Mesodermal cell (in vitro differentiated cells): ENCODE measurements at regions not wholly inside any gene's neighbourhood (a gene's known extent, or its start where the extent isn't known, plus 50 kb on each side); places are given as distances from the start of the nearest gene placed in this dataset.

Experiments
- H3K27ac ChIP-seq: 2 replicates; pipeline ENCODE4 v1.7.0; 2013; ENCODE audit warnings: mild to moderate bottlenecking, low read depth, low read length, moderate library complexity; ENCODE audit not compliant: severe bottlenecking
- H3K36me3 ChIP-seq: 2 replicates; pipeline ENCODE4 v1.7.1; 2013; ENCODE audit warnings: mild to moderate bottlenecking, low read length, moderate library complexity; ENCODE audit not compliant: control insufficient read depth, insufficient read depth
- H3K4me1 ChIP-seq: one replicate; pipeline ENCODE4 v1.7.1; 2013; ENCODE audit warnings: mild to moderate bottlenecking, low read length; ENCODE audit not compliant: insufficient read depth, control insufficient read depth, poor library complexity, severe bottlenecking
- H3K4me3 ChIP-seq: 2 replicates; pipeline ENCODE4 v1.7.0; 2013; ENCODE audit warnings: low read length, control low read depth, mild to moderate bottlenecking; ENCODE audit not compliant: insufficient read depth, poor library complexity, severe bottlenecking; ENCODE audit errors: extremely low read depth
- H3K9me3 ChIP-seq: 2 replicates; pipeline ENCODE4 v1.7.1; 2013; ENCODE audit warnings: mild to moderate bottlenecking, low read length, moderate library complexity; ENCODE audit not compliant: control insufficient read depth
- WGBS, 2 experiments: methylation state at CpG; one replicate each; pipeline ENCODE4 v1.1.5; 2013; ENCODE audit warnings: missing lambda C conversion rate in 2 of 2; ENCODE audit not compliant: insufficient coverage in 2 of 2; 5-methylcytosine and 5-hydroxymethylcytosine counted together

- H3K4me3 ChIP-seq: no peak overlapping the region
- no peaks in the 10 kb centered on the region for H3K9me3 ChIP-seq
- WGBS, 2 experiments: 83 to 100% methylated on average over 1 to 2 of the region's 3 CpGs
- H3K36me3 ChIP-seq: no peaks in the 10 kb centered on the region
- peaks cover 4% of the 10 kb centered on the region for H3K4me1 ChIP-seq
- H3K27ac ChIP-seq: no peak overlapping the region
These were observed 56.0 kb downstream of the BOD1L2 start for GRCh38 chr18:57202881-57203280.

- no peak overlapping the region for H3K27ac ChIP-seq
- WGBS, 2 experiments: 100% methylated on average over 1 to 2 of the region's 4 CpGs
- H3K9me3 ChIP-seq: no peaks in the 10 kb centered on the region
- H3K36me3 ChIP-seq: no peaks in the 10 kb centered on the region
- H3K4me1 ChIP-seq: peaks cover 22% of the 10 kb centered on the region
- no peak overlapping the region for H3K4me3 ChIP-seq
These were observed 58.8 kb downstream of the BOD1L2 start for GRCh38 chr18:57205641-57206040.

DNA sequence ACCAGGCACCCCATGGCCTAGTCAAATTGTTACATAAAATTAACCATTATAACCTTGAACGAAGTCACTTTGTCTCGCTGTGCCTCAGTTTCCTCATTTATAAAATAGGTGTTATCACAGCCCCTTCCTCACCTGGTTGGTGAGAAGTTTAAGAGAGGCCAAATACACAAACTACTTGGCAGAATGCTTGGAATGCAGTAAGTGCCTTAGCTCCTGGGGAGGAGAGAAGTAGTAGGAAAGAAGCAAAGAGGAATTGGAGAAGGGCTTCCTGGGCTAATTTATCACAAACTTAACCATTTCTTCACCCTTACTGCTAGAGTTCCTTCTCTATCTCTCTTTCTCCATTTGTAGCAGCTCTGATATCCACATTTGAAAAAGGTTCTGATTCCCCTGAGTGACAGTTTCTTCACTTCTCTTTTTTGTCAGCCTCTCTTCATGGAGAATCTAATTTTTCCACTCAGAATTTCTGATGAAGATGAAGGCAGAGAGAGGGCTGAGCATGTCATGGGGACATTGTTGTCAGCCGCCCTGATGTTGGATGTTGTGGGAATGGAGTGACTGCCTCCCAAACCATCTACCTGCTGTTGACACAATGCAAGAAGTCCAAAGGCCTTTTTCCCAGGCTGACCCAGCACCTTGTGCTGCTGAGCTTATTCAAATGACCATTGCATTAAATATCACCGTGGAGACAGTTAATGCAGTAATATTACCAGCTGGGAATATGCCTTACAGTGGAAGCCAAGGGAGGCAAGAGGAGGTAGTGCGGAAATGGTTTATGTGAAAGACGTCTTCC, 60.4 kb downstream of the BOD1L2 start:
- no peak overlapping the region for H3K27ac ChIP-seq
- H3K9me3 ChIP-seq: no peaks in the 10 kb centered on the region
- no peaks in the 10 kb centered on the region for H3K36me3 ChIP-seq
- no peak overlapping the region for H3K4me3 ChIP-seq
- WGBS, 2 experiments: no CpG with 5 or more reads among the region's 6 CpGs
- H3K4me1 ChIP-seq: peaks cover 34% of the 10 kb centered on the region

DNA sequence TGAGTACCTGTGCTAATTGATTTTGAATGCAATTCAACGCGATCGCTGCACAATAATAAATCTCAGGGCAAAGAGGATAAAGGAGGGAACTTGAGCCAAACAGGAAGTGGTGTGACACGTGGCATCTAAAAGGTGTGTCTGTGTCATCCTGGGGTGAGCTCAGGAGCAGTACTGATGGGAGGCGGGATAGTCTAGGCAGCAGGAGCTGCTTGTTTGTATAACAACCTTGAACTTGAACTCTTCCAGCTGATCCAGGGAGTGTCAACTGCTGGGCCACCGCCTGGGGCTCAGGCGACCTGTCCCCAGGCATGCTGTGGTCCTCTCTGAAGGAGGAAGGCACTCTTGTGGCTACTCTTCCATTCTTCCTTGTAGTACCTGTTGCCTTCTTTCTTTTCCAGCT, 61.2 kb downstream of the BOD1L2 start:
- Histone ChIP-seq H3K4me3 (no peak overlapping the region), H3K9me3 (no peaks in the 10 kb centered on the region)
- WGBS, 2 experiments: 82 to 92% methylated on average over 3 to 6 of the region's 7 CpGs

GRCh38 chr18:57209713-57210106, 62.8 kb downstream of the BOD1L2 start:
- Histone ChIP-seq H3K4me1 (peaks cover 34% of the 10 kb centered on the region), H3K36me3 (no peaks in the 10 kb centered on the region), H3K9me3 (no peaks in the 10 kb centered on the region), H3K4me3 (peak overlapping the region; percentile 8), H3K27ac (peak overlapping the region; percentile 76)
- WGBS, 2 experiments: 12 to 31% methylated on average over 3 to 4 of the region's 10 CpGs

More for the DNA sequence above, 61.2 kb downstream of the BOD1L2 start:
- no peaks in the 10 kb centered on the region for H3K36me3 ChIP-seq
- H3K4me1 ChIP-seq: peaks cover 34% of the 10 kb centered on the region
- no peak overlapping the region for H3K27ac ChIP-seq

GRCh38 chr18:57210107-57210715, 63.3 kb downstream of the BOD1L2 start:
- H3K36me3 ChIP-seq: no peaks in the 10 kb centered on the region
- 2 to 6% methylated on average over 7 to 8 of the region's 11 CpGs for WGBS, 2 experiments
- peaks cover 34% of the 10 kb centered on the region for H3K4me1 ChIP-seq
- no peaks in the 10 kb centered on the region for H3K9me3 ChIP-seq
- peak overlapping the region; percentile 76 for H3K27ac ChIP-seq
- H3K4me3 ChIP-seq: peak overlapping the region; percentile 8

DNA sequence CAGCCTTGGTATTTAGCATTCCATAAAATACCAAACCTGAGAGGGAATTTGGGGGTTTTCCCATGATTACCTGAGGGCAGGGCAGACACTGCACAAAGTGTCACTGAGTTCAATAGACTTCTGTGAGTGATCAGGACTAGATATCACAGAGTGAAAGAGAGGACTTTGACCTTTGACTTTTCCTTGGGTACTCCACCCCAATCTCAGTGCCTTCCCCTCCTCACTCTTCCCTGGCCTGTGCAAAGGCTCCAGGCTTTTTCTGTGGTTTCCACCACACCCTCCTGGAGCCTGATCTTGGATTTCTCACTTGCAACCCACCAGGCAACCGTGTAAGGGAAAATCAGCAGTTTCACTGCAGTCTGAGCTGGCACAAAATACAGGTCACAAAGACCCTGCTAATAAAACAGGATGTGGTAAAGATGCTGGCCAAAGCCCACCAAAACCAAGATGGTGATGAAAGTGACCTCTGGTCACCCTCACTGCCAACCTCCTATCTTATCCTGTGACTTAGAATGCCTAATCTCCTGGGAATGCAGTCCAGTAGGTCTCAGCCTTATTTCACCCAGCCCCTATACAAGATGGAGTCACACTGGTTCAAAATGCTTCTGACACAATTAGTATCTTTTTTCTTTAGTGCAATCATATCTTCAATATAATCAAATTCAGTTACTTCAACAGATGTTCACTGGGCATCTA, 64.0 kb downstream of the BOD1L2 start:
- peaks cover 34% of the 10 kb centered on the region for H3K4me1 ChIP-seq
- no peaks in the 10 kb centered on the region for H3K36me3 ChIP-seq
- peak overlapping the region; percentile 76 for H3K27ac ChIP-seq
- WGBS, 2 experiments: 40 to 43% methylated on average over 1 of the region's 1 CpG
- no peaks in the 10 kb centered on the region for H3K9me3 ChIP-seq
- H3K4me3 ChIP-seq: no peak overlapping the region

- Histone ChIP-seq H3K27ac (no peak overlapping the region), H3K36me3 (no peaks in the 10 kb centered on the region), H3K4me3 (no peak overlapping the region), H3K9me3 (no peaks in the 10 kb centered on the region), H3K4me1 (peaks cover 34% of the 10 kb centered on the region)
- 86 to 94% methylated on average over 3 of the region's 3 CpGs for WGBS, 2 experiments
These were observed 64.5 kb downstream of the BOD1L2 start for GRCh38 chr18:57211412-57211750.

GRCh38 chr18:57211776-57212175, 64.9 kb downstream of the BOD1L2 start:
- H3K36me3 ChIP-seq: no peaks in the 10 kb centered on the region
- no peak overlapping the region for H3K4me3 ChIP-seq
- 100% methylated on average over 1 of the region's 1 CpG for WGBS, 2 experiments
- H3K4me1 ChIP-seq: peaks cover 33% of the 10 kb centered on the region
- H3K9me3 ChIP-seq: no peaks in the 10 kb centered on the region
- no peak overlapping the region for H3K27ac ChIP-seq

- peaks cover 29% of the 10 kb centered on the region for H3K4me1 ChIP-seq
- no peak overlapping the region for H3K4me3 ChIP-seq
- H3K27ac ChIP-seq: no peak overlapping the region
- 93 to 100% methylated on average over 1 to 2 of the region's 7 CpGs for WGBS, 2 experiments
- no peaks in the 10 kb centered on the region for H3K9me3 ChIP-seq
- H3K36me3 ChIP-seq: no peaks in the 10 kb centered on the region
These were observed 65.8 kb downstream of the BOD1L2 start for GRCh38 chr18:57212678-57213077.

DNA sequence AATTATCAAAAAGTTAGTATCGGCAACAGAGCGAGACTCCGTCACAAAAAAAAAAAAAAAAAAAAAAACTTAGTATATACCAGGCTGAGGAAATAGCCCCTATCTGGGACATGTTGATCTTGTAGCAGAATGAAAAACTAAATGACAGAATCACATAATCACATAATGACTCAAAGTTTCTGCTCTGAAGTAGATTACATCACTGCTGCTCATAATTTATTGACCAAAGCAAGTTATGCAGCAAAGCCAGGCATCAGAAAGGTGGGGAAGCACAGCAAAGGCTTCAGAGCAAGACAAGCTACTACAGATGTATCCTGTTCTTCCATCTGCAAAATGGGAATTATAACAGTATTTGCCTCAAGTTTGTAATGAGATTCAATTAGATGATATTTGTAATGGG, 68.1 kb downstream of the BOD1L2 start:
- H3K9me3 ChIP-seq: no peaks in the 10 kb centered on the region
- H3K27ac ChIP-seq: no peak overlapping the region
- no peak overlapping the region for H3K4me3 ChIP-seq
- H3K4me1 ChIP-seq: peaks cover 14% of the 10 kb centered on the region
- H3K36me3 ChIP-seq: no peaks in the 10 kb centered on the region
- WGBS, 2 experiments: no CpG with 5 or more reads among the region's 3 CpGs
